ENCODE measurements at regions not wholly inside any gene's neighbourhood (a gene's known extent, or its start where the extent isn't known, plus 50 kb on each side); places are given as distances from the start of the nearest gene placed in this dataset.
A peak's percentile ranks its signal among the peaks of the same experiment; 100 is the strongest.

- no peak for DNase-seq (ENCODE audit: low read depth)
- in situ Hi-C loops (cut with HindIII; ENCODE audit: low sequenced_read_pairs): no loop called here
- TF ChIP-seq, protein P1, sequence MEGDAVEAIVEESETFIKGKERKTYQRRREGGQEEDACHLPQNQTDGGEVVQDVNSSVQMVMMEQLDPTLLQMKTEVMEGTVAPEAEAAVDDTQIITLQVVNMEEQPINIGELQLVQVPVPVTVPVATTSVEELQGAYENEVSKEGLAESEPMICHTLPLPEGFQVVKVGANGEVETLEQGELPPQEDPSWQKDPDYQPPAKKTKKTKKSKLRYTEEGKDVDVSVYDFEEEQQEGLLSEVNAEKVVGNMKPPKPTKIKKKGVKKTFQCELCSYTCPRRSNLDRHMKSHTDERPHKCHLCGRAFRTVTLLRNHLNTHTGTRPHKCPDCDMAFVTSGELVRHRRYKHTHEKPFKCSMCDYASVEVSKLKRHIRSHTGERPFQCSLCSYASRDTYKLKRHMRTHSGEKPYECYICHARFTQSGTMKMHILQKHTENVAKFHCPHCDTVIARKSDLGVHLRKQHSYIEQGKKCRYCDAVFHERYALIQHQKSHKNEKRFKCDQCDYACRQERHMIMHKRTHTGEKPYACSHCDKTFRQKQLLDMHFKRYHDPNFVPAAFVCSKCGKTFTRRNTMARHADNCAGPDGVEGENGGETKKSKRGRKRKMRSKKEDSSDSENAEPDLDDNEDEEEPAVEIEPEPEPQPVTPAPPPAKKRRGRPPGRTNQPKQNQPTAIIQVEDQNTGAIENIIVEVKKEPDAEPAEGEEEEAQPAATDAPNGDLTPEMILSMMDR (IDR thresholded peaks at IDR 0.05; ENCODE audit: low read depth, low read length, missing control alignments): no peak
- H3K4me3 ChIP-seq (ENCODE audit: low read depth, low read length): no peak overlapping the region
These were observed 466.5 kb upstream of the ATXN7L3B start for GRCh38 chr12:74071182-74071581.

DNA sequence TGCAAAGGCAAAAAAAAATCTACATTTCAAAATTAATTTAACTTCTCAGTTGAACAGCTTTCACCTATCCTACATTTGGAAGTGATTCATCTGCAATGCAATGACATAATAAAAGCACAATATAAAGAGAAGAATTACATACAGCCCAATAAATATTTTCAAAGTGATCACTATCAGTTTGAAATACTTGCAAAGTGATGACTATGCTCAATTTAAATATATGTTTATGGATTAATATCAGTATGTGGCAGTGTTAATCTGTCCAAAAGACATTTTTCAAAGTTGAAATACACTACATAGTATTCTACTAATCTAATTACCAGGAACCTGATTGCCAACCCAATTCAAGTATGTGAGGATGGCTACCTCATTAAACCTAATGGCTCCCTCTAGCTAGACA is 460.7 kb upstream of the ATXN7L3B start:
- TF ChIP-seq, protein P1 (IDR thresholded peaks at IDR 0.05; ENCODE audit: low read depth, low read length, missing control alignments): no peak
- in situ Hi-C loops (cut with HindIII; ENCODE audit: low sequenced_read_pairs): no loop called here
- no peak for DNase-seq (ENCODE audit: low read depth)
- no peak overlapping the region for H3K4me3 ChIP-seq (ENCODE audit: low read depth, low read length)

- no peak for DNase-seq (ENCODE audit: low read depth)
- TF ChIP-seq, protein P1 (IDR thresholded peaks at IDR 0.05; ENCODE audit: low read depth, low read length, missing control alignments): no peak
- in situ Hi-C loops (cut with HindIII; ENCODE audit: low sequenced_read_pairs): no loop called here
- no peak overlapping the region for H3K4me3 ChIP-seq (ENCODE audit: low read depth, low read length)
These were observed 432.2 kb upstream of the ATXN7L3B start for GRCh38 chr12:74105434-74105833.

DNA sequence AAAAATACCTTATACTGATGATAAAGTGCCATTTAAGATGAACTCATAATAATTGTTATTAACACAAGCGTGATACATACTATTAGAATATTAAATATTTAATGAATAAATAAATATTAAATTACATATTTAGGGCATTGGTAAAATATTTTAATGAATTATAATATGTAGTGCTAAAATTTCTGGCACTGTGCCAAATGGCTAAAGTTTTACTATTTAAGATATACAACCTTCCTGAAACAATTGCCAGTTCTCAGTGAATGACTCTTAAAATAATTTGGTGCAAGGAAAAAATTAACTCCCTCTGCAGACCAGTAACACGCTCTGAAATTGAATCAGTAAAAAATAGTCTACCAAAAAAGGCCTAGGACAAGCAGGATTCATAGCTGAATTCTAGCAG is 428.9 kb upstream of the ATXN7L3B start:
- TF ChIP-seq, protein P1 (IDR thresholded peaks at IDR 0.05; ENCODE audit: low read depth, low read length, missing control alignments): no peak
- in situ Hi-C loops (cut with HindIII; ENCODE audit: low sequenced_read_pairs): no loop called here
- no peak for DNase-seq (ENCODE audit: low read depth)

DNA sequence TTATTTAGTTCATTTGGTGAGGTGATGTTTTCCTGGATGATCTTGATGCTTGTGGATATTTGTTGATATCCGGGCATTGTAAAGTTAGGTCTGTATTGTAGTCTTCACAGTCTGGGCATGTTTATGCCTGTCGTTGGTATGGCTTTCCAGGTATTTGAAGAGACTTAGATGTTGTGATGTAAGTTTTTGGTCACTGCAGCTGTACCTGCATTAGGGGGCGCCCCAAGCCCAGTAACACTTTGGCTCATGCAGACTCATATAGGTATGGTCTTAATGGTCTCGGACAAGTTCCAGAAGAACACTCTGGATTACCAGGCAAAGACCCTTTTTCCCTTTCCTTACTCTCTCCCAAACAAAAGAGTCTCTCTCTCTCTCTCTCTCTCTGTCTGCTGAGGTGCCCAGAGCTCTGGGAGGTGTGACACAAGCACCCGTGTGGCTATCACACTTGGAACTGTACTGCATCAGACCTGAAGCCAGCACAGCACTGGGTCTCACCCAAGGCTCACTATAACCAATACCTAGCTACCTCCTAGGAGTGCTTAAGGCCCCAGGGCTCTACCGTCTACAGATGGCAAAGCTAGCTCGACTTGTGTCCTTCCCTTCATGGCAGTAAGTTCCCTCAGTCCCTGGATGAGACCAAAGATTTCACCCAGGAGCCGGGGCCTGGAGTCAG is 425.8 kb upstream of the ATXN7L3B start:
- no peak for DNase-seq (ENCODE audit: low read depth)
- TF ChIP-seq, protein P1 (IDR thresholded peaks at IDR 0.05; ENCODE audit: low read depth, low read length, missing control alignments): peak; percentile 21
- in situ Hi-C loops (cut with HindIII; ENCODE audit: low sequenced_read_pairs): no loop called here
- H3K4me3 ChIP-seq (ENCODE audit: low read depth, low read length): no peak overlapping the region

More for the DNA sequence above, 428.9 kb upstream of the ATXN7L3B start:
- no peak overlapping the region for H3K4me3 ChIP-seq (ENCODE audit: low read depth, low read length)

DNA sequence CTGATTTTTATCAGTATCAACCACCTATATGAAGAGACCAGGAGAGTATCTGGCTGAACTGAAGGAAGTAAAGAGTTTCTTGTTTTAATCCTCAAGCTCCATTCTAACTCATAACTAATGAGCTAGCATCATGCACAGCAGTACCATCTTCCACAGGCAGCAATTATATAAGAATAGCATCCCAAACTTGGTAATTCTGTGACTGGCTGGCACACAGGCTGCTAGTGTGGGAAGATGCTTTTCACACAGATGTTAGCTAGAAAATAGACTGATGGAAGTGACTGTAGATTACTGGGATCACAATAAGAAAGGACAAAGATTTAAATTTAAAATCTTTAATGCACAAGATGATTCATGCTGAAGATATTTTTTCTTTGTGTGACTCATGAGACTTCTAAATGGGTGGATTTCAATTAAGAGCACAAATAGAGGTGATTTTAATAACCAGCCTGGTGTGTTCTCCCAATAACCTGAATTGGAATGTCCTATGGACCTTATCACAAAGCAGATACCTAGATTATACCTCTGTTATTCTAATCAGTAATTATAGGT is 417.7 kb upstream of the ATXN7L3B start:
- in situ Hi-C loops (cut with HindIII; ENCODE audit: low sequenced_read_pairs): no loop called here
- no peak for DNase-seq (ENCODE audit: low read depth)
- TF ChIP-seq, protein P1 (IDR thresholded peaks at IDR 0.05; ENCODE audit: low read depth, low read length, missing control alignments): no peak
- H3K4me3 ChIP-seq (ENCODE audit: low read depth, low read length): no peak overlapping the region
